ENCODE measurements at regions not wholly inside any gene's neighbourhood (a gene's known extent, or its start where the extent isn't known, plus 50 kb on each side); places are given as distances from the start of the nearest gene placed in this dataset.

GRCh38 chr2:16775899-16776231, 110.2 kb upstream of the CYRIA start:
- H3K9ac ChIP-seq (ENCODE audit: low read length), result no peak overlapping the region
- no peak overlapping the region for H2AFZ ChIP-seq (ENCODE audit: low read depth, low read length, severe bottlenecking)
- H3K4me3 ChIP-seq (ENCODE audit: insufficient read depth, low read length, poor library complexity, severe bottlenecking), result no peak overlapping the region
- TF ChIP-seq CTCF (IDR thresholded peaks at IDR 0.05; ENCODE audit: insufficient read depth, low read length, poor library complexity, severe bottlenecking) (no peak), EZH2phosphoT487 (conservative IDR thresholded peaks at IDR 0.05; ENCODE audit: low read length) (no peak)
- no peaks in the 10 kb centered on the region for H3K27me3 ChIP-seq (ENCODE audit: low read length)
- H3K79me2 ChIP-seq (ENCODE audit: insufficient read depth, low read length), result no peaks in the 10 kb centered on the region
- H3K9me3 ChIP-seq (ENCODE audit: insufficient read depth, low read length), result no peaks in the 10 kb centered on the region
- H3K36me3 ChIP-seq (ENCODE audit: low read length), result no peaks in the 10 kb centered on the region
- no peaks in the 10 kb centered on the region for H3F3A ChIP-seq (ENCODE audit: insufficient read depth)
- no peaks in the 10 kb centered on the region for H4K20me1 ChIP-seq (ENCODE audit: low read depth, low read length)
- H3K4me2 ChIP-seq (ENCODE audit: low read depth, low read length, poor library complexity, severe bottlenecking), result no peak overlapping the region
- H3K27ac ChIP-seq (ENCODE audit: low read depth, low read length), result no peak overlapping the region
- H3K9me2 ChIP-seq (replicated peaks; ENCODE audit: insufficient read depth, low read length), result no peaks in the 10 kb centered on the region

- Histone ChIP-seq H3K79me2 (ENCODE audit: insufficient read depth, low read length) (no peaks in the 10 kb centered on the region), H3K27ac (ENCODE audit: low read depth, low read length) (no peak overlapping the region), H3K9me2 (replicated peaks; ENCODE audit: insufficient read depth, low read length) (no peaks in the 10 kb centered on the region), H3K4me3 (ENCODE audit: insufficient read depth, low read length, poor library complexity, severe bottlenecking) (no peak overlapping the region), H3K4me2 (ENCODE audit: low read depth, low read length, poor library complexity, severe bottlenecking) (no peak overlapping the region), H3K9me3 (ENCODE audit: insufficient read depth, low read length) (no peaks in the 10 kb centered on the region), H3K27me3 (ENCODE audit: low read length) (no peaks in the 10 kb centered on the region), H3K36me3 (ENCODE audit: low read length) (no peaks in the 10 kb centered on the region), H3K9ac (ENCODE audit: low read length) (no peak overlapping the region), H4K20me1 (ENCODE audit: low read depth, low read length) (no peaks in the 10 kb centered on the region), H3F3A (ENCODE audit: insufficient read depth) (no peaks in the 10 kb centered on the region), H2AFZ (ENCODE audit: low read depth, low read length, severe bottlenecking) (no peak overlapping the region)
- TF ChIP-seq CTCF (IDR thresholded peaks at IDR 0.05; ENCODE audit: insufficient read depth, low read length, poor library complexity, severe bottlenecking) (peak; percentile 16), EZH2phosphoT487 (conservative IDR thresholded peaks at IDR 0.05; ENCODE audit: low read length) (no peak)
Observed at GRCh38 chr2:16774980-16775898, 109.6 kb upstream of the CYRIA start.

- TF ChIP-seq EZH2phosphoT487 (conservative IDR thresholded peaks at IDR 0.05; ENCODE audit: low read length) (no peak), CTCF (IDR thresholded peaks at IDR 0.05; ENCODE audit: insufficient read depth, low read length, poor library complexity, severe bottlenecking) (no peak)
- Histone ChIP-seq H3K9me2 (replicated peaks; ENCODE audit: insufficient read depth, low read length) (no peaks in the 10 kb centered on the region), H3F3A (ENCODE audit: insufficient read depth) (no peaks in the 10 kb centered on the region), H3K9ac (ENCODE audit: low read length) (no peak overlapping the region), H3K36me3 (ENCODE audit: low read length) (no peaks in the 10 kb centered on the region), H3K79me2 (ENCODE audit: insufficient read depth, low read length) (no peaks in the 10 kb centered on the region), H4K20me1 (ENCODE audit: low read depth, low read length) (no peaks in the 10 kb centered on the region), H3K4me2 (ENCODE audit: low read depth, low read length, poor library complexity, severe bottlenecking) (no peak overlapping the region), H3K4me3 (ENCODE audit: insufficient read depth, low read length, poor library complexity, severe bottlenecking) (no peak overlapping the region), H3K27ac (ENCODE audit: low read depth, low read length) (no peak overlapping the region), H3K9me3 (ENCODE audit: insufficient read depth, low read length) (no peaks in the 10 kb centered on the region), H2AFZ (ENCODE audit: low read depth, low read length, severe bottlenecking) (no peak overlapping the region), H3K27me3 (ENCODE audit: low read length) (no peaks in the 10 kb centered on the region)
Observed at GRCh38 chr2:16774091-16774490, 108.5 kb upstream of the CYRIA start.

Measured in SU-DHL-6 (cell line).